Stomach (tissue), 8 donors: ENCODE measurements at regions not wholly inside any gene's neighbourhood (a gene's known extent, or its start where the extent isn't known, plus 50 kb on each side); places are given as distances from the start of the nearest gene placed in this dataset.

Experiments
- DNase-seq, 2 donors: peaks; one replicate each; pipeline versions ENCODE4 v3.0.0 to v3.0.0-alpha.2; 2013 to 2019
- H3K27ac ChIP-seq, 5 donors: fragments of 200-600 bp in 4 of 5; sonication (generic) in 4 of 5; one replicate each; pipeline ENCODE4 v1.5.1; 2013 to 2019; ENCODE audit warnings: mild to moderate bottlenecking in 1 of 5, moderate library complexity in 1 of 5
- H3K27me3 ChIP-seq, 3 donors: fragments of 200-600 bp; sonication (generic); one replicate each; pipeline ENCODE4 v1.5.1; 2017 to 2019; ENCODE audit warnings: mixed run types in 1 of 3
- H3K36me3 ChIP-seq, 4 donors: fragments of 200-600 bp; sonication (generic); 1 replicate in 3 of 4; 2 replicates in 1 of 4; pipeline ENCODE4 v1.5.1; 2016 to 2019
- H3K4me1 ChIP-seq, 4 donors: fragments of 200-600 bp; sonication (generic); one replicate each; pipeline ENCODE4 v1.5.1; 2016 to 2019
- H3K4me3 ChIP-seq, 4 donors: fragments of 200-600 bp; sonication (generic) in 3 of 4; one replicate each; pipeline ENCODE4 v1.5.1; 2016 to 2019; ENCODE audit warnings: mild to moderate bottlenecking in 1 of 4
- H3K9me3 ChIP-seq, 4 donors: fragments of 200-600 bp; sonication (generic); one replicate each; pipeline ENCODE4 v1.5.1; 2016 to 2019
- CTCF ChIP-seq, 7 experiments: fragments of 450-650 bp in 4 of 7; fragments of 200-600 bp in 3 of 7; sonication (generic) in 3 of 7; IDR thresholded peaks; one replicate each; pipeline ENCODE4 v1.5.1; 2016 to 2019; ENCODE audit warnings: antibody characterized with exemption in 7 of 7, control low read depth in 2 of 7, mild to moderate bottlenecking in 1 of 7
- EP300 ChIP-seq: sonication (generic); formaldehyde crosslinking; IDR thresholded peaks from one replicate; pipeline ENCODE4 v1.6.1; 2017; ENCODE audit warnings: antibody characterized with exemption
- POLR2A ChIP-seq, 4 donors: fragments of 450-650 bp; IDR thresholded peaks; one replicate each; pipeline ENCODE4 v1.6.1; 2016; ENCODE audit warnings: antibody characterized with exemption in 4 of 4, control low read depth in 2 of 4, mild to moderate bottlenecking in 1 of 4, moderate library complexity in 1 of 4
- POLR2AphosphoS5 ChIP-seq, 3 donors: sonication (generic); formaldehyde crosslinking; IDR thresholded peaks; one replicate each; pipeline ENCODE4 v1.6.1; 2016; ENCODE audit warnings: antibody characterized with exemption in 3 of 3
- WGBS, 5 donors: extraction: QIAGEN DNeasy Blood & Tissue Kit in 3 of 5; methylation state at CpG; one replicate each; pipeline versions ENCODE4 v1.1.5 to v1.1.7; 2013 to 2018; 5-methylcytosine and 5-hydroxymethylcytosine counted together
- intact Hi-C: fragments of 100-400 bp; cut with DNase I; formaldehyde crosslinking; loops from one replicate; pipeline ENCODE4 v1.15.1; 2023; ENCODE audit warnings: low total_unique reads
- donor health status: healthy with polysubstance abuse.
- donor health status: Bipolar disorder and iron deficiency.
- donor health status: healthy.

GRCh38 chr9:29928072-29928471 lies 2354.8 kb upstream of the C9orf72 start:
- Histone ChIP-seq H3K9me3 (no peaks in the 10 kb centered on the region), H3K4me1 (no peaks in the 10 kb centered on the region), H3K27me3 (no peaks in the 10 kb centered on the region), H3K4me3 (no peak overlapping the region), H3K27ac (no peak overlapping the region), H3K36me3 (no peaks in the 10 kb centered on the region)
- intact Hi-C loops: no loop called here
- no peak for DNase-seq
- WGBS, 5 donors: 82 to 92% (median 86%) methylated on average over 5 of the region's 5 CpGs
- no peak for TF ChIP-seq EP300
- TF ChIP-seq POLR2AphosphoS5 (IDR thresholded peaks at IDR 0.05): no peak
- TF ChIP-seq CTCF (IDR thresholded peaks at IDR 0.05): no peak
- TF ChIP-seq POLR2A (IDR thresholded peaks at IDR 0.05): no peak

- Histone ChIP-seq H3K4me1 (no peaks in the 10 kb centered on the region), H3K36me3 (no peaks in the 10 kb centered on the region), H3K9me3 (peaks cover 0 to 12% (median 6%) of the 10 kb centered on the region in 4 donors), H3K27me3 (no peaks in the 10 kb centered on the region), H3K27ac (no peak overlapping the region), H3K4me3 (no peak overlapping the region)
- intact Hi-C loops: no loop called here
- TF ChIP-seq POLR2AphosphoS5 (IDR thresholded peaks at IDR 0.05) (no peak), EP300 (no peak), CTCF (IDR thresholded peaks at IDR 0.05) (no peak), POLR2A (IDR thresholded peaks at IDR 0.05) (no peak)
- DNase-seq: no peak
- WGBS, 5 donors: 74 to 84% (median 82%) methylated on average over 3 of the region's 3 CpGs
Measured at GRCh38 chr9:29939559-29939958, 2366.3 kb upstream of the C9orf72 start.

GRCh38 chr9:29945012-29945411 lies 2371.7 kb upstream of the C9orf72 start:
- intact Hi-C loops: no loop called here
- TF ChIP-seq POLR2AphosphoS5 (IDR thresholded peaks at IDR 0.05) (no peak), CTCF (IDR thresholded peaks at IDR 0.05) (no peak), POLR2A (IDR thresholded peaks at IDR 0.05) (no peak), EP300 (no peak)
- Histone ChIP-seq H3K27ac (no peak overlapping the region), H3K27me3 (no peaks in the 10 kb centered on the region), H3K4me3 (no peak overlapping the region), H3K36me3 (no peaks in the 10 kb centered on the region), H3K4me1 (no peaks in the 10 kb centered on the region), H3K9me3 (no peaks in the 10 kb centered on the region)
- DNase-seq: no peak
- WGBS, 5 donors: 90 to 100% (median 97%) methylated on average over 1 of the region's 1 CpG

- intact Hi-C loops: no loop called here
- 51 to 56% (median 54%) methylated on average over 2 of the region's 2 CpGs for WGBS, 5 donors
- no peaks in the 10 kb centered on the region for H3K9me3 ChIP-seq
Measured at GRCh38 chr9:29958469-29958868, 2385.2 kb upstream of the C9orf72 start.

More at GRCh38 chr9:29958469-29958868, 2385.2 kb upstream of the C9orf72 start:
- DNase-seq: no peak
- Histone ChIP-seq H3K27me3 (no peaks in the 10 kb centered on the region), H3K4me1 (no peaks in the 10 kb centered on the region), H3K27ac (no peak overlapping the region), H3K4me3 (no peak overlapping the region), H3K36me3 (no peaks in the 10 kb centered on the region)
- TF ChIP-seq POLR2A (IDR thresholded peaks at IDR 0.05) (no peak), CTCF (IDR thresholded peaks at IDR 0.05) (no peak), POLR2AphosphoS5 (IDR thresholded peaks at IDR 0.05) (no peak), EP300 (no peak)
